Cardiac muscle cell (in vitro differentiated cells and primary cell): ENCODE measurements at regions not wholly inside any gene's neighbourhood (a gene's known extent, or its start where the extent isn't known, plus 50 kb on each side); places are given as distances from the start of the nearest gene placed in this dataset.
"Not testable (repeated sequence)": the region's sequence is repeated elsewhere in the genome, so short reads cannot be mapped to it uniquely, and the experiment has no call there.

Experiments used
- DNase-seq, 2 donors: peaks; one replicate each; pipeline versions ENCODE4 v3.0.0 to v3.0.0-alpha.2; 2010 to 2017; ENCODE audit warnings: low read depth in 1 of 2, low spot score in 1 of 2
- H3K27ac ChIP-seq: fragments of 200-600 bp; sonication (generic); 2 replicates; pipeline ENCODE4 v1.5.1; 2016
- H3K27me3 ChIP-seq: fragments of 200-600 bp; sonication (generic); 2 replicates; pipeline ENCODE4 v1.6.0; 2016; ENCODE audit warnings: control low read depth
- H3K36me3 ChIP-seq: fragments of 200-600 bp; sonication (generic); 2 replicates; pipeline ENCODE4 v1.5.1; 2016; ENCODE audit warnings: control low read depth
- H3K4me1 ChIP-seq: fragments of 200-600 bp; sonication (generic); 2 replicates; pipeline ENCODE4 v1.8.1; 2017; ENCODE audit warnings: low read depth, mild to moderate bottlenecking, mixed run types
- H3K4me3 ChIP-seq: fragments of 200-600 bp; sonication (generic); 2 replicates; pipeline ENCODE4 v1.5.1; 2016; ENCODE audit warnings: mild to moderate bottlenecking
- H3K9me3 ChIP-seq: fragments of 200-600 bp; sonication (generic); 2 replicates; pipeline ENCODE4 v1.5.1; 2017; ENCODE audit warnings: low read depth, mild to moderate bottlenecking, control low read depth
- CTCF ChIP-seq: IDR thresholded peaks from 2 replicates; pipeline ENCODE4 v1.5.1; 2012; ENCODE audit warnings: low read depth, mild to moderate bottlenecking, low read length

GRCh38 chr1:184189361-184189760 lies 137.8 kb downstream of the TSEN15 start:
- Histone ChIP-seq H3K9me3 (no peaks in the 10 kb centered on the region), H3K36me3 (no peaks in the 10 kb centered on the region), H3K27ac (no peak overlapping the region), H3K27me3 (no peaks in the 10 kb centered on the region), H3K4me1 (no peaks in the 10 kb centered on the region), H3K4me3 (no peak overlapping the region)
- peak in 1 of 2 donors; percentile 49 for DNase-seq
- TF ChIP-seq CTCF, result no peak

- H3K4me3 ChIP-seq, result no peak overlapping the region
- H3K9me3 ChIP-seq, result no peaks in the 10 kb centered on the region
- no peaks in the 10 kb centered on the region for H3K27me3 ChIP-seq
- no peaks in the 10 kb centered on the region for H3K4me1 ChIP-seq
- no peak for DNase-seq
- H3K27ac ChIP-seq, result no peak overlapping the region
- TF ChIP-seq CTCF, result no peak
- no peaks in the 10 kb centered on the region for H3K36me3 ChIP-seq
Measured at GRCh38 chr1:184190616-184191015, 139.1 kb downstream of the TSEN15 start.

- Histone ChIP-seq H3K4me1 (no peaks in the 10 kb centered on the region), H3K36me3 (no peaks in the 10 kb centered on the region), H3K27ac (no peak overlapping the region), H3K4me3 (no peak overlapping the region), H3K27me3 (no peaks in the 10 kb centered on the region), H3K9me3 (no peaks in the 10 kb centered on the region)
- no peak for TF ChIP-seq CTCF
- peak in 1 of 2 donors; percentile 90 for DNase-seq
Measured at GRCh38 chr1:184191181-184191621, 139.7 kb downstream of the TSEN15 start.

GRCh38 chr1:184192796-184193195 lies 141.3 kb downstream of the TSEN15 start:
- H3K9me3 ChIP-seq, result no peaks in the 10 kb centered on the region
- no peaks in the 10 kb centered on the region for H3K4me1 ChIP-seq
- H3K27ac ChIP-seq, result no peak overlapping the region
- TF ChIP-seq CTCF, result no peak
- no peak for DNase-seq
- no peaks in the 10 kb centered on the region for H3K36me3 ChIP-seq
- no peak overlapping the region for H3K4me3 ChIP-seq
- no peaks in the 10 kb centered on the region for H3K27me3 ChIP-seq

GRCh38 chr1:184193451-184193850 lies 141.9 kb downstream of the TSEN15 start:
- no peak overlapping the region for H3K27ac ChIP-seq
- no peak for TF ChIP-seq CTCF
- no peak overlapping the region for H3K4me3 ChIP-seq
- H3K36me3 ChIP-seq, result no peaks in the 10 kb centered on the region
- H3K9me3 ChIP-seq, result no peaks in the 10 kb centered on the region
- DNase-seq, result peak in 1 of 2 donors; percentile 38
- H3K27me3 ChIP-seq, result no peaks in the 10 kb centered on the region
- H3K4me1 ChIP-seq, result no peaks in the 10 kb centered on the region

GRCh38 chr1:184194236-184194635 lies 142.7 kb downstream of the TSEN15 start:
- Histone ChIP-seq H3K27ac (no peak overlapping the region), H3K36me3 (no peaks in the 10 kb centered on the region), H3K4me3 (no peak overlapping the region), H3K27me3 (no peaks in the 10 kb centered on the region), H3K4me1 (no peaks in the 10 kb centered on the region), H3K9me3 (no peaks in the 10 kb centered on the region)
- TF ChIP-seq CTCF, result no peak
- no peak for DNase-seq

GRCh38 chr1:184195722-184196121 lies 144.2 kb downstream of the TSEN15 start:
- H3K4me3 ChIP-seq, H3K27ac ChIP-seq, H3K4me1 ChIP-seq, H3K27me3 ChIP-seq, H3K9me3 ChIP-seq, H3K36me3 ChIP-seq, DNase-seq: not testable (repeated sequence)
